ENCODE measurements at regions not wholly inside any gene's neighbourhood (a gene's known extent, or its start where the extent isn't known, plus 50 kb on each side); places are given as distances from the start of the nearest gene placed in this dataset.

DNA sequence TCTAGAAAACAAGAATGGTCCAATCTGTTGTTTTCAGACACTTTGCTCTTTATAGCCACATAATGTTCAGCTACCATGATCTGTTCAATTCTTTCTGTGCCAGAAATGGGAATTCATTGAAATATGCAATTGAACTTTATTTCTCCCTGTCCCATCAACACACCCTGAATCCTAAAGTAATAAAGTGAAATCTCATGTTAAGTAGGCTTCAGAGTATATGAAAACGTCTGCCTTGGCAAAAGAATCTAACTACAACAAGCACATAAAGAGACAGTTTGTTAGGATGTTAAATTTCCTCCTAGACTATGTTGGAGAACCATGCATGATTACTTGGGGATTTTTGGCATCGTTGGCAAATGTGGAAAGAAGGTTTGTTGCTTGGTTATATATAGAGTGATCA lies 722.7 kb downstream of the XPNPEP1 start:
- Histone ChIP-seq H3F3A (replicated peaks; ENCODE audit: low read depth) (no peaks in the 10 kb centered on the region), H3K4me3 (no peak overlapping the region), H3K4me1 (ENCODE audit: insufficient read depth) (no peaks in the 10 kb centered on the region), H3K36me3 (ENCODE audit: insufficient read depth) (no peaks in the 10 kb centered on the region), H4K20me1 (replicated peaks; ENCODE audit: insufficient read depth) (no peaks in the 10 kb centered on the region), H3K27me3 (ENCODE audit: insufficient read depth) (no peaks in the 10 kb centered on the region), H3K9me2 (ENCODE audit: insufficient read depth) (no peaks in the 10 kb centered on the region), H3K79me2 (replicated peaks; ENCODE audit: insufficient read depth) (no peaks in the 10 kb centered on the region), H2AFZ (no peak overlapping the region), H3K27ac (ENCODE audit: low read depth) (no peak overlapping the region), H3K4me2 (no peak overlapping the region)
- Mint-ChIP-seq H3K27me3 (ENCODE audit: insufficient read depth, low read depth, poor library complexity) (peaks cover 1% of the 10 kb centered on the region), H3K9me3 (peaks cover 23% of the 10 kb centered on the region; the same call in 2 of the 3 replicates), H3K4me1 (no peaks in the 10 kb centered on the region), H3K27ac (no peak overlapping the region), H3K4me3 (no peak overlapping the region), H3K36me3 (ENCODE audit: low read depth) (peaks cover 4% of the 10 kb centered on the region; the same call in 1 of the 3 replicates)
- TF ChIP-seq CREB1 (CRISPR knock-in tag; IDR thresholded peaks at IDR 0.05; ENCODE audit: low read depth) (no peak), NANOG (IDR thresholded peaks at IDR 0.05; ENCODE audit: borderline replicate concordance) (no peak), POLR2AphosphoS5 (IDR thresholded peaks at IDR 0.05; ENCODE audit: low read depth) (no peak), EZH2phosphoT487 (IDR thresholded peaks at IDR 0.05; ENCODE audit: unreplicated experiment) (no peak), JUNB (IDR thresholded peaks at IDR 0.05; ENCODE audit: unreplicated experiment) (no peak), CTCF (conservative IDR thresholded peaks at IDR 0.05; ENCODE audit: low read depth in 2 of 2) (no peak), STAT1 (IDR thresholded peaks at IDR 0.05; ENCODE audit: unreplicated experiment) (no peak), ZNF331 (CRISPR knock-in tag; IDR thresholded peaks at IDR 0.05; ENCODE audit: low read depth) (no peak), ZNF114 (CRISPR knock-in tag; IDR thresholded peaks at IDR 0.05) (no peak), EZH2 (IDR thresholded peaks at IDR 0.05; ENCODE audit: low read depth, unreplicated experiment) (no peak), ETS1 (IDR thresholded peaks at IDR 0.05) (no peak)
- TF ChIP-seq, protein P1, sequence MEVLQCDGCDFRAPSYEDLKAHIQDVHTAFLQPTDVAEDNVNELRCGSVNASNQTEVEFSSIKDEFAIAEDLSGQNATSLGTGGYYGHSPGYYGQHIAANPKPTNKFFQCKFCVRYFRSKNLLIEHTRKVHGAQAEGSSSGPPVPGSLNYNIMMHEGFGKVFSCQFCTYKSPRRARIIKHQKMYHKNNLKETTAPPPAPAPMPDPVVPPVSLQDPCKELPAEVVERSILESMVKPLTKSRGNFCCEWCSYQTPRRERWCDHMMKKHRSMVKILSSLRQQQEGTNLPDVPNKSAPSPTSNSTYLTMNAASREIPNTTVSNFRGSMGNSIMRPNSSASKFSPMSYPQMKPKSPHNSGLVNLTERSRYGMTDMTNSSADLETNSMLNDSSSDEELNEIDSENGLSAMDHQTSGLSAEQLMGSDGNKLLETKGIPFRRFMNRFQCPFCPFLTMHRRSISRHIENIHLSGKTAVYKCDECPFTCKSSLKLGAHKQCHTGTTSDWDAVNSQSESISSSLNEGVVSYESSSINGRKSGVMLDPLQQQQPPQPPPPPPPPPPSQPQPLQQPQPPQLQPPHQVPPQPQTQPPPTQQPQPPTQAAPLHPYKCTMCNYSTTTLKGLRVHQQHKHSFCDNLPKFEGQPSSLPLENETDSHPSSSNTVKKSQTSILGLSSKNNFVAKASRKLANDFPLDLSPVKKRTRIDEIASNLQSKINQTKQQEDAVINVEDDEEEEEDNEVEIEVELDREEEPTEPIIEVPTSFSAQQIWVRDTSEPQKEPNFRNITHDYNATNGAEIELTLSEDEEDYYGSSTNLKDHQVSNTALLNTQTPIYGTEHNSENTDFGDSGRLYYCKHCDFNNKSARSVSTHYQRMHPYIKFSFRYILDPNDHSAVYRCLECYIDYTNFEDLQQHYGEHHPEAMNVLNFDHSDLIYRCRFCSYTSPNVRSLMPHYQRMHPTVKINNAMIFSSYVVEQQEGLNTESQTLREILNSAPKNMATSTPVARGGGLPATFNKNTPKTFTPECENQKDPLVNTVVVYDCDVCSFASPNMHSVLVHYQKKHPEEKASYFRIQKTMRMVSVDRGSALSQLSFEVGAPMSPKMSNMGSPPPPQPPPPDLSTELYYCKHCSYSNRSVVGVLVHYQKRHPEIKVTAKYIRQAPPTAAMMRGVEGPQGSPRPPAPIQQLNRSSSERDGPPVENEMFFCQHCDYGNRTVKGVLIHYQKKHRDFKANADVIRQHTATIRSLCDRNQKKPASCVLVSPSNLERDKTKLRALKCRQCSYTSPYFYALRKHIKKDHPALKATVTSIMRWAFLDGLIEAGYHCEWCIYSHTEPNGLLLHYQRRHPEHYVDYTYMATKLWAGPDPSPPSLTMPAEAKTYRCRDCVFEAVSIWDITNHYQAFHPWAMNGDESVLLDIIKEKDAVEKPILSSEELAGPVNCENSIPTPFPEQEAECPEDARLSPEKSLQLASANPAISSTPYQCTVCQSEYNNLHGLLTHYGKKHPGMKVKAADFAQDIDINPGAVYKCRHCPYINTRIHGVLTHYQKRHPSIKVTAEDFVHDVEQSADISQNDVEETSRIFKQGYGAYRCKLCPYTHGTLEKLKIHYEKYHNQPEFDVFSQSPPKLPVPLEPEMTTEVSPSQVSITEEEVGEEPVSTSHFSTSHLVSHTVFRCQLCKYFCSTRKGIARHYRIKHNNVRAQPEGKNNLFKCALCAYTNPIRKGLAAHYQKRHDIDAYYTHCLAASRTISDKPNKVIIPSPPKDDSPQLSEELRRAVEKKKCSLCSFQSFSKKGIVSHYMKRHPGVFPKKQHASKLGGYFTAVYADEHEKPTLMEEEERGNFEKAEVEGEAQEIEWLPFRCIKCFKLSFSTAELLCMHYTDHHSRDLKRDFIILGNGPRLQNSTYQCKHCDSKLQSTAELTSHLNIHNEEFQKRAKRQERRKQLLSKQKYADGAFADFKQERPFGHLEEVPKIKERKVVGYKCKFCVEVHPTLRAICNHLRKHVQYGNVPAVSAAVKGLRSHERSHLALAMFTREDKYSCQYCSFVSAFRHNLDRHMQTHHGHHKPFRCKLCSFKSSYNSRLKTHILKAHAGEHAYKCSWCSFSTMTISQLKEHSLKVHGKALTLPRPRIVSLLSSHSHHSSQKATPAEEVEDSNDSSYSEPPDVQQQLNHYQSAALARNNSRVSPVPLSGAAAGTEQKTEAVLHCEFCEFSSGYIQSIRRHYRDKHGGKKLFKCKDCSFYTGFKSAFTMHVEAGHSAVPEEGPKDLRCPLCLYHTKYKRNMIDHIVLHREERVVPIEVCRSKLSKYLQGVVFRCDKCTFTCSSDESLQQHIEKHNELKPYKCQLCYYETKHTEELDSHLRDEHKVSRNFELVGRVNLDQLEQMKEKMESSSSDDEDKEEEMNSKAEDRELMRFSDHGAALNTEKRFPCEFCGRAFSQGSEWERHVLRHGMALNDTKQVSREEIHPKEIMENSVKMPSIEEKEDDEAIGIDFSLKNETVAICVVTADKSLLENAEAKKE (CRISPR knock-in tag; IDR thresholded peaks at IDR 0.05), result no peak
- TF ChIP-seq, protein P2, sequence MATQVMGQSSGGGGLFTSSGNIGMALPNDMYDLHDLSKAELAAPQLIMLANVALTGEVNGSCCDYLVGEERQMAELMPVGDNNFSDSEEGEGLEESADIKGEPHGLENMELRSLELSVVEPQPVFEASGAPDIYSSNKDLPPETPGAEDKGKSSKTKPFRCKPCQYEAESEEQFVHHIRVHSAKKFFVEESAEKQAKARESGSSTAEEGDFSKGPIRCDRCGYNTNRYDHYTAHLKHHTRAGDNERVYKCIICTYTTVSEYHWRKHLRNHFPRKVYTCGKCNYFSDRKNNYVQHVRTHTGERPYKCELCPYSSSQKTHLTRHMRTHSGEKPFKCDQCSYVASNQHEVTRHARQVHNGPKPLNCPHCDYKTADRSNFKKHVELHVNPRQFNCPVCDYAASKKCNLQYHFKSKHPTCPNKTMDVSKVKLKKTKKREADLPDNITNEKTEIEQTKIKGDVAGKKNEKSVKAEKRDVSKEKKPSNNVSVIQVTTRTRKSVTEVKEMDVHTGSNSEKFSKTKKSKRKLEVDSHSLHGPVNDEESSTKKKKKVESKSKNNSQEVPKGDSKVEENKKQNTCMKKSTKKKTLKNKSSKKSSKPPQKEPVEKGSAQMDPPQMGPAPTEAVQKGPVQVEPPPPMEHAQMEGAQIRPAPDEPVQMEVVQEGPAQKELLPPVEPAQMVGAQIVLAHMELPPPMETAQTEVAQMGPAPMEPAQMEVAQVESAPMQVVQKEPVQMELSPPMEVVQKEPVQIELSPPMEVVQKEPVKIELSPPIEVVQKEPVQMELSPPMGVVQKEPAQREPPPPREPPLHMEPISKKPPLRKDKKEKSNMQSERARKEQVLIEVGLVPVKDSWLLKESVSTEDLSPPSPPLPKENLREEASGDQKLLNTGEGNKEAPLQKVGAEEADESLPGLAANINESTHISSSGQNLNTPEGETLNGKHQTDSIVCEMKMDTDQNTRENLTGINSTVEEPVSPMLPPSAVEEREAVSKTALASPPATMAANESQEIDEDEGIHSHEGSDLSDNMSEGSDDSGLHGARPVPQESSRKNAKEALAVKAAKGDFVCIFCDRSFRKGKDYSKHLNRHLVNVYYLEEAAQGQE (IDR thresholded peaks at IDR 0.05; ENCODE audit: unreplicated experiment), result no peak
- no peak for DNase-seq (ENCODE audit: low spot score)
- ATAC-seq, result no peak

All from GM23338 (cell line).